ENCODE measurements at regions not wholly inside any gene's neighbourhood (a gene's known extent, or its start where the extent isn't known, plus 50 kb on each side); places are given as distances from the start of the nearest gene placed in this dataset.

- DNase-seq = peak; percentile 25
- H3K27ac Mint-ChIP-seq = peak overlapping the region; percentile 44
- peaks cover 78% of the 10 kb centered on the region for H3K4me1 Mint-ChIP-seq
- peaks cover 5% of the 10 kb centered on the region for H3K36me3 Mint-ChIP-seq (ENCODE audit: low read depth)
- no peak overlapping the region for H3K4me3 Mint-ChIP-seq
- H3K27me3 Mint-ChIP-seq (ENCODE audit: low read depth, poor library complexity) = no peaks in the 10 kb centered on the region
- no peak for TF ChIP-seq CTCF (IDR thresholded peaks at IDR 0.05)
- H3K9me3 Mint-ChIP-seq = peaks cover 12% of the 10 kb centered on the region
These were observed 295.2 kb upstream of the SRRM4 start for GRCh38 chr12:118685983-118686607.

- Mint-ChIP-seq H3K27ac (peak overlapping the region; percentile 62), H3K4me3 (no peak overlapping the region), H3K27me3 (ENCODE audit: low read depth, poor library complexity) (peaks cover 2% of the 10 kb centered on the region), H3K9me3 (peaks cover 7% of the 10 kb centered on the region), H3K4me1 (peaks cover 58% of the 10 kb centered on the region), H3K36me3 (ENCODE audit: low read depth) (peaks cover under 1% of the 10 kb centered on the region)
- no peak for TF ChIP-seq CTCF (IDR thresholded peaks at IDR 0.05)
- DNase-seq = peak; percentile 22
These were observed 291.5 kb upstream of the SRRM4 start for GRCh38 chr12:118689793-118690192.

- no peak overlapping the region for H3K4me3 Mint-ChIP-seq
These were observed 290.8 kb upstream of the SRRM4 start for GRCh38 chr12:118690506-118690905.

DNA sequence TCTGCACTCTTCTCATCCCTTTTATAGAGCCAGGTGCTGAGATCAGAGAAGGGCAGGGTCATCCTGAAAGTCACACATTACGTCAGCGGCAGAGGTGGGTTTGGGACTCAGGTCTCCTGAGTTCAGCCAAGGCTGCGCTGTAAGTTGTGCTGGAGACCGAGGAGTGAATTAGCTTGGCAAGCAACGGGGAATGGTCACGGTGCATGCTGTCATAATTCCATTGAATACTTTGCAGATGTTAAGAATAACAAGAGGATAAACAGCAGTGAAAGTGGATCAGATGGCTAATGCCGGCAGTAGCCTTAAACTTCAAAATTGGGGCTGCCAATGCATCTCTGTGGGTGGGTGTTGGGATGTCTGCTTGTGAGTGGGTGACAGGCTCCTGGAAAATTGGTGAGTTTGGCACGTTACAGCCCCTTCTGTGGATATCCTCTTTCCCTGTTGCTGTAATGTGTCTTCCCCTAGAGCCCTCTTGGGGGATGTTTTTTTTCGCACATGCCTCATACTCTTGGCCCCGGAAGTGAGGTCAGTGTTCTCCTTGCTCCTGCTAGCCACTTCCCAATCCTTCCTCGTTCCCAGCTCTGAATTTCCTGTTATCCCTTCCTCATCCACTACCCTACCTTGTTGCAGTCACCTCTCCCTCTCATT lies 287.1 kb upstream of the SRRM4 start:
- no peaks in the 10 kb centered on the region for H3K36me3 Mint-ChIP-seq (ENCODE audit: low read depth)
- no peak for TF ChIP-seq CTCF (IDR thresholded peaks at IDR 0.05)
- peaks cover 7% of the 10 kb centered on the region for H3K27me3 Mint-ChIP-seq (ENCODE audit: low read depth, poor library complexity)
- H3K4me1 Mint-ChIP-seq = peaks cover 28% of the 10 kb centered on the region
- no peak overlapping the region for H3K4me3 Mint-ChIP-seq
- H3K9me3 Mint-ChIP-seq = no peaks in the 10 kb centered on the region
- H3K27ac Mint-ChIP-seq = no peak overlapping the region
- DNase-seq = no peak

More at GRCh38 chr12:118690506-118690905, 290.8 kb upstream of the SRRM4 start:
- H3K27me3 Mint-ChIP-seq (ENCODE audit: low read depth, poor library complexity) = peaks cover 3% of the 10 kb centered on the region
- H3K27ac Mint-ChIP-seq = no peak overlapping the region
- H3K4me1 Mint-ChIP-seq = peaks cover 51% of the 10 kb centered on the region
- no peak for TF ChIP-seq CTCF (IDR thresholded peaks at IDR 0.05)
- no peaks in the 10 kb centered on the region for H3K36me3 Mint-ChIP-seq (ENCODE audit: low read depth)
- no peak for DNase-seq
- H3K9me3 Mint-ChIP-seq = no peaks in the 10 kb centered on the region

GRCh38 chr12:118704527-118705241 lies 276.7 kb upstream of the SRRM4 start:
- no peaks in the 10 kb centered on the region for H3K36me3 Mint-ChIP-seq (ENCODE audit: low read depth)
- H3K27me3 Mint-ChIP-seq (ENCODE audit: low read depth, poor library complexity) = peaks cover 18% of the 10 kb centered on the region
- no peaks in the 10 kb centered on the region for H3K4me1 Mint-ChIP-seq
- no peak for TF ChIP-seq CTCF (IDR thresholded peaks at IDR 0.05)
- no peak overlapping the region for H3K4me3 Mint-ChIP-seq
- H3K9me3 Mint-ChIP-seq = peaks cover 20% of the 10 kb centered on the region
- DNase-seq = no peak
- H3K27ac Mint-ChIP-seq = no peak overlapping the region
